PC-3 (cell line): ENCODE measurements at regions not wholly inside any gene's neighbourhood (a gene's known extent, or its start where the extent isn't known, plus 50 kb on each side); places are given as distances from the start of the nearest gene placed in this dataset.

Experiments used
- ATAC-seq: fragments of 200-7000 bp; cut with Tn5 transposase; 2 replicates; pipeline ENCODE4 v1.9.1; 2020; ENCODE audit warnings: mild to moderate bottlenecking, moderate library complexity
- BruUV-seq: library from RNA; stranded (reverse); fragments of 400-500 nt; replicated peaks from 2 replicates; lab custom pipeline; 2021; lab: Mats Ljungman, UMichigan
- CTCF ChIA-PET: fragments of 300-600 bp; sonication (Branson Sonifier 250); formaldehyde crosslinking; loops from one replicate; lab custom pipeline; 2022; ENCODE audit warnings: antibody characterized with exemption; lab: Charles Lee
- POLR2A ChIA-PET: fragments of 300-600 bp; sonication (Branson Sonifier 250); formaldehyde crosslinking; loops from one replicate; lab custom pipeline; 2022; ENCODE audit warnings: antibody characterized with exemption; ENCODE audit not compliant: unreplicated experiment; lab: Charles Lee
- DNase-seq: peaks from one replicate; pipeline ENCODE4 v3.0.0-alpha.2; 2015
- H2AFZ ChIP-seq: fragments of 300-600 bp; sonication (generic); 2 replicates; pipeline ENCODE4 v1.6.0; 2016; ENCODE audit warnings: antibody characterized with exemption, low read length
- H3F3A ChIP-seq: fragments of 300-600 bp; sonication (generic); one replicate; pipeline ENCODE4 v1.6.0; 2017; ENCODE audit warnings: antibody characterized with exemption, low read length, control low read depth, mild to moderate bottlenecking; ENCODE audit not compliant: unreplicated experiment
- H3K27ac ChIP-seq: fragments of 300-600 bp; sonication (generic); 2 replicates; pipeline ENCODE4 v1.5.1; 2016; ENCODE audit warnings: mild to moderate bottlenecking, low read length
- H3K27me3 ChIP-seq: fragments of 300-600 bp; sonication (generic); 2 replicates; pipeline ENCODE4 v1.6.1; 2016; ENCODE audit warnings: low read length, mixed read lengths
- H3K36me3 ChIP-seq: fragments of 300-600 bp; sonication (generic); 2 replicates; pipeline ENCODE4 v1.6.1; 2016; ENCODE audit warnings: low read depth, mixed run types, low read length, mixed read lengths
- H3K4me1 ChIP-seq: fragments of 300-600 bp; sonication (generic); 2 replicates; pipeline ENCODE4 v1.5.1; 2016; ENCODE audit warnings: low read length; ENCODE audit not compliant: insufficient read depth
- H3K4me2 ChIP-seq: fragments of 300-600 bp; sonication (generic); 2 replicates; pipeline ENCODE4 v1.6.0; 2016; ENCODE audit warnings: low read length
- H3K4me3 ChIP-seq: fragments of 300-600 bp; sonication (generic); 2 replicates; pipeline ENCODE4 v1.5.1; 2016; ENCODE audit warnings: mild to moderate bottlenecking, low read length, mixed read lengths
- H3K79me2 ChIP-seq: fragments of 300-600 bp; sonication (generic); 2 replicates; pipeline ENCODE4 v1.6.1; 2017; ENCODE audit warnings: low read length, mixed read lengths
- H3K9ac ChIP-seq: fragments of 300-600 bp; sonication (generic); 2 replicates; pipeline ENCODE4 v1.6.0; 2016; ENCODE audit warnings: mild to moderate bottlenecking, low read length
- H3K9me2 ChIP-seq: fragments of 300-600 bp; sonication (generic); replicated peaks from 2 replicates; pipeline ENCODE4 v1.6.1; 2016; ENCODE audit warnings: mixed run types, low read length, mixed read lengths
- H3K9me3 ChIP-seq: fragments of 300-600 bp; sonication (generic); 2 replicates; pipeline ENCODE4 v1.6.1; 2016; ENCODE audit warnings: low read length, mixed read lengths
- H4K20me1 ChIP-seq: fragments of 300-600 bp; sonication (generic); 2 replicates; pipeline ENCODE4 v1.6.1; 2016; ENCODE audit warnings: low read length, mixed read lengths
- CTCF ChIP-seq: fragments of 300-600 bp; sonication (generic); conservative IDR thresholded peaks from 2 replicates; pipeline ENCODE4 v1.5.1; 2017; ENCODE audit warnings: antibody characterized with exemption, low read depth, mild to moderate bottlenecking, low read length
- EZH2 ChIP-seq: fragments of 300-600 bp; sonication (generic); IDR thresholded peaks from one replicate; pipeline ENCODE4 v1.6.1; 2017; ENCODE audit warnings: antibody characterized with exemption, mild to moderate bottlenecking, low read length; ENCODE audit not compliant: unreplicated experiment
- EZH2phosphoT487 ChIP-seq: fragments of 300-600 bp; sonication (generic); IDR thresholded peaks from 2 replicates; pipeline ENCODE4 v1.6.1; 2018; ENCODE audit warnings: mild to moderate bottlenecking, antibody characterized with exemption, low read length, borderline replicate concordance
- intact Hi-C: fragments of 100-400 bp; cut with micrococcal nuclease; formaldehyde crosslinking; loops from 2 replicates; pipeline ENCODE4 v1.9.0; 2023

GRCh38 chr1:80369780-80370179 lies 1363.2 kb upstream of the ADGRL4 start:
- no peak overlapping the region for H3K9ac ChIP-seq
- DNase-seq = no peak
- no peaks in the 10 kb centered on the region for H3K27me3 ChIP-seq
- H2AFZ ChIP-seq = no peak overlapping the region
- no peaks in the 10 kb centered on the region for H3F3A ChIP-seq
- no TSS peak for BruUV-seq
- no peaks in the 10 kb centered on the region for H4K20me1 ChIP-seq
- intact Hi-C loops = no loop called here
- no peak overlapping the region for H3K4me3 ChIP-seq
- no peaks in the 10 kb centered on the region for H3K4me1 ChIP-seq
- no peak for ATAC-seq
- H3K9me3 ChIP-seq = no peaks in the 10 kb centered on the region
- no peak overlapping the region for H3K4me2 ChIP-seq
- H3K36me3 ChIP-seq = no peaks in the 10 kb centered on the region
- CTCF ChIA-PET = no interaction called here
- H3K27ac ChIP-seq = no peak overlapping the region
- POLR2A ChIA-PET = no interaction called here
- H3K9me2 ChIP-seq = no peaks in the 10 kb centered on the region
- no peak for TF ChIP-seq CTCF
- no peak for TF ChIP-seq EZH2
- no peak for TF ChIP-seq EZH2phosphoT487
- no peaks in the 10 kb centered on the region for H3K79me2 ChIP-seq

DNA sequence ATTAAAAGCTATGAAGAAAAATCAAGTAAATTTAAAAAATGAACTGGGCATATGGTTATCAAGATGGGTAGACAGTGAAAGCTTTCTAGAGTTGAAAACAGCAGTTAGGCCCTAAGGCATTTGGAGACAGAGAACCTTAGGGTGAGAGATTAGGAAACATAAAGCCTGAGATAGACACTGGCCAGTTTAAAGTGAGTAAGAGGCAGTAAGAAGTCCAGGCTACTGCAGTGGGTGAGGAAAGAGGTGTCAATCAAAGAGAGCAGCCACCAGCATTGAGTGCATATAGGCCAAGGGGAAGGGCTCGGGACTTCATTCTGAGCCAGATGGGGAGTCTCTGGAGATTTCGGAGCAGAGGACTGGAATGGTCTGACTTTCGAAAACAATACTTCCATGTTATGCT lies 1360.5 kb upstream of the ADGRL4 start:
- no peaks in the 10 kb centered on the region for H3K4me1 ChIP-seq
- ATAC-seq (no peak), DNase-seq (no peak)
- H3K36me3 ChIP-seq = no peaks in the 10 kb centered on the region
- ChIA-PET CTCF (no interaction called here), POLR2A (no interaction called here)
- H3K9ac ChIP-seq = no peak overlapping the region
- BruUV-seq = no TSS peak
- H3K27ac ChIP-seq = no peak overlapping the region
- H3F3A ChIP-seq = no peaks in the 10 kb centered on the region
- no peak overlapping the region for H3K4me3 ChIP-seq
- no peaks in the 10 kb centered on the region for H4K20me1 ChIP-seq
- TF ChIP-seq CTCF (no peak), EZH2 (no peak), EZH2phosphoT487 (no peak)
- no peaks in the 10 kb centered on the region for H3K79me2 ChIP-seq
- H3K9me3 ChIP-seq = no peaks in the 10 kb centered on the region
- H2AFZ ChIP-seq = no peak overlapping the region
- intact Hi-C loops = no loop called here
- H3K27me3 ChIP-seq = no peaks in the 10 kb centered on the region
- H3K9me2 ChIP-seq = no peaks in the 10 kb centered on the region
- no peak overlapping the region for H3K4me2 ChIP-seq

GRCh38 chr1:80365359-80366021 lies 1359.0 kb upstream of the ADGRL4 start:
- no peak for DNase-seq
- ChIA-PET POLR2A (no interaction called here), CTCF (no interaction called here)
- ATAC-seq = no peak
- intact Hi-C loops = no loop called here
- H3K4me3 ChIP-seq = no peak overlapping the region
- no peak overlapping the region for H3K27ac ChIP-seq
- no peak overlapping the region for H3K4me2 ChIP-seq
- no peak overlapping the region for H2AFZ ChIP-seq
- no peaks in the 10 kb centered on the region for H4K20me1 ChIP-seq
- H3K9me2 ChIP-seq = no peaks in the 10 kb centered on the region
- no peaks in the 10 kb centered on the region for H3K79me2 ChIP-seq
- H3K9me3 ChIP-seq = no peaks in the 10 kb centered on the region
- no peak for TF ChIP-seq EZH2
- TF ChIP-seq EZH2phosphoT487 = no peak
- TF ChIP-seq CTCF = no peak
- no peak overlapping the region for H3K9ac ChIP-seq
- H3F3A ChIP-seq = no peaks in the 10 kb centered on the region
- H3K36me3 ChIP-seq = no peaks in the 10 kb centered on the region
- no peaks in the 10 kb centered on the region for H3K27me3 ChIP-seq
- no TSS peak for BruUV-seq
- no peaks in the 10 kb centered on the region for H3K4me1 ChIP-seq
